Activated T-cell treated with anti-CD3 and anti-CD28 coated beads, Interleukin-2, amount 50 U/mL, for 4 hours (primary cell): ENCODE measurements at regions not wholly inside any gene's neighbourhood (a gene's known extent, or its start where the extent isn't known, plus 50 kb on each side); places are given as distances from the start of the nearest gene placed in this dataset.
A peak's percentile ranks its signal among the peaks of the same experiment; 100 is the strongest.
"Not testable (repeated sequence)": the region's sequence is repeated elsewhere in the genome, so short reads cannot be mapped to it uniquely, and the experiment has no call there.

Experiments
- ATAC-seq, 2 donors: fragments of 200-7000 bp; cut with Tn5 transposase; one replicate each; pipeline ENCODE4 v1.10.0; 2021
- DNase-seq: peaks from one replicate; pipeline ENCODE4 v3.0.0-alpha.2; 2020
- H3K27me3 Mint-ChIP-seq: one replicate; pipeline ENCODE4 v1.8.0; 2021; ENCODE audit warnings: low read depth, mixed read lengths
- H3K36me3 Mint-ChIP-seq: one replicate; pipeline ENCODE4 v1.8.0; 2022; ENCODE audit warnings: mixed read lengths; ENCODE audit not compliant: insufficient read depth
- H3K4me1 Mint-ChIP-seq: one replicate; pipeline ENCODE4 v1.8.0; 2021; ENCODE audit warnings: low read depth, mixed read lengths
- H3K4me3 Mint-ChIP-seq: one replicate; pipeline ENCODE4 v1.8.0; 2021; ENCODE audit warnings: mild to moderate bottlenecking, moderate library complexity, mixed read lengths
- H3K9me3 Mint-ChIP-seq: one replicate; pipeline ENCODE4 v1.8.0; 2021; ENCODE audit warnings: mixed read lengths

GRCh38 chr21:28877318-28877884 lies 115.3 kb downstream of the LTN1 start:
- no peaks in the 10 kb centered on the region for H3K9me3 Mint-ChIP-seq
- ATAC-seq (no peak), DNase-seq (no peak)
- no peak overlapping the region for H3K4me3 Mint-ChIP-seq
- peaks cover 2% of the 10 kb centered on the region for H3K4me1 Mint-ChIP-seq
- no peaks in the 10 kb centered on the region for H3K27me3 Mint-ChIP-seq
- H3K36me3 Mint-ChIP-seq, result peaks cover 35% of the 10 kb centered on the region

- Mint-ChIP-seq H3K4me1 (peaks cover 2% of the 10 kb centered on the region), H3K36me3 (peaks cover 34% of the 10 kb centered on the region), H3K9me3 (no peaks in the 10 kb centered on the region), H3K27me3 (no peaks in the 10 kb centered on the region), H3K4me3 (no peak overlapping the region)
- no peak for DNase-seq
- no peak for ATAC-seq
These were observed 117.6 kb downstream of the LTN1 start for GRCh38 chr21:28875078-28875477.

DNA sequence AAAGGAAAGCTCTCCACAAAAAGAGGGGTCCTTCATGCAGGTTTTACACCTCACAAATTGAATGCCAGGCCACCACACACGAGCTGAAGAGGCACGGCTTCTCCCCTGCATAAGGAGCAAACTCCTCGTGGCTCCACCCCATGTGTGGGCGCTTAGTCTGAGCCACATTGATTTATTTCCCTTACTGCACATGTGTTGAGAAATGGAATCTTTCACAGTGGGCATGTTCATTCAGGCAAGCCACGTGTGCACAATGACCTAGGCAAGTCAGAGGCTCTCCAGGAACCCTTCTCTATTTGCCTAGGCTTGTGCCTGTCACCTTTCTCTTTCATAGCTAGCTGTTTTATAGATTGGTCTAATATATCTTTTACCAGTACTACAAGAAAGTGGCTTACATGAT lies 120.5 kb downstream of the LTN1 start:
- Mint-ChIP-seq H3K27me3 (no peaks in the 10 kb centered on the region), H3K36me3 (peaks cover 36% of the 10 kb centered on the region), H3K4me3 (no peak overlapping the region), H3K9me3 (no peaks in the 10 kb centered on the region), H3K4me1 (no peaks in the 10 kb centered on the region)
- DNase-seq (no peak), ATAC-seq (no peak)

GRCh38 chr21:28871388-28872010 lies 121.2 kb downstream of the LTN1 start:
- H3K27me3 Mint-ChIP-seq, result no peaks in the 10 kb centered on the region
- no peaks in the 10 kb centered on the region for H3K9me3 Mint-ChIP-seq
- DNase-seq (no peak), ATAC-seq (no peak)
- H3K36me3 Mint-ChIP-seq, result peaks cover 36% of the 10 kb centered on the region
- no peak overlapping the region for H3K4me3 Mint-ChIP-seq
- no peaks in the 10 kb centered on the region for H3K4me1 Mint-ChIP-seq

DNA sequence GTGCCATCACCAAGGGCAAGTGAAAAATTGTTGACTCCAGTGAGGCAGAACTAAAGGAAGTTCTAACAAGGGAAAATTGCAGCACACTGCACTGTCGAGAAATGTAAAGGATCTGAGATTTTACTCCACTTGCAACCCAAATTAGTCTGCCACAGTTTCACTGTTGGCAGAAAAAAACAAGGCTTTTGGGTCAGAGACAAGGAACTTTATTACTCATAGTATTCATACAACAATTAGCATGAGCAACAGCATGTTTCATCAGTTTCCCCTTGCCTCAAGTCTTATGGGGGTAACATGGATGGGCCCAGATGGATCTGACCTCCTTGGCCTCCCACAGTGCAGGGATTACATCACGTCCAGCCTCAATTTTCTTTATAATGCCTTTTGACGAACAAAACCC lies 125.3 kb downstream of the LTN1 start:
- DNase-seq (no peak), ATAC-seq (no peak)
- Mint-ChIP-seq H3K9me3 (no peaks in the 10 kb centered on the region), H3K4me1 (no peaks in the 10 kb centered on the region), H3K36me3 (peaks cover 33% of the 10 kb centered on the region), H3K4me3 (no peak overlapping the region), H3K27me3 (no peaks in the 10 kb centered on the region)

DNA sequence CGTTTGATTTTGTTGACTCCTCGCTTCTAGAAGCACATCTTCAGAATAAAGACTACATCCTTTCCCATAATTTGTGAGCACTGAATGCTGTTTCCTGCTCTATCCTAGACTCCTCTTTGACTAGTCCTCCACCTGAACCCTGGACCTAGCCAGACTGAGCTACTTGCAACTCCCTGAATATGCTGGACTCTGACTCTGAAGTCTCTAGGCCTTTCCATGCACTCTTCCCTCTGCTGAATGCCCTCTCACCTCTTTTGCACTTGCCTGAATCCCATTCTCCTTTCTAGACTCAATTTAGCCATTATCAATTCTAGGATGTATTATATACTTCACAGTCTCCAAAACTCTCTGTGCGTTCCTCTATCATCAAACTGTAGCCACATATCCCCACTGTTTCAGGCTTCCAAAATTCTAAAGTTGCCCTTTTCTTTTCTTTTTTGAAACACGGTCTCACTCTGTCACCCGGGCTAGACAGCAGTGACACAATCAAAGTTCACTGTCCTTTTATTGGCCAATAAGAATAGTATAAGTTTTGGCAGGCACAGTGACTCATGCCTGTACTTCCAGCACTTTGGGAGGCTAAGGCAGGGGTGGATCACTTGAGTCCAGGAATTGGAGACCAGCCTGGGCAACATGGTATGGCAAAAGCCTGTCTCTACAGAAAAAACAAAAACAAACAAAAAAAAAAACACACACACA lies 127.0 kb downstream of the LTN1 start:
- H3K4me3 Mint-ChIP-seq, result no peak overlapping the region
- H3K9me3 Mint-ChIP-seq, result no peaks in the 10 kb centered on the region
- no peaks in the 10 kb centered on the region for H3K27me3 Mint-ChIP-seq
- no peaks in the 10 kb centered on the region for H3K4me1 Mint-ChIP-seq
- H3K36me3 Mint-ChIP-seq, result peaks cover 28% of the 10 kb centered on the region
- ATAC-seq (no peak), DNase-seq (no peak)

- ATAC-seq (no peak), DNase-seq (no peak)
- Mint-ChIP-seq H3K4me1 (peaks cover 3% of the 10 kb centered on the region), H3K4me3 (no peak overlapping the region), H3K27me3 (no peaks in the 10 kb centered on the region), H3K9me3 (no peaks in the 10 kb centered on the region), H3K36me3 (peaks cover 14% of the 10 kb centered on the region)
These were observed 134.3 kb downstream of the LTN1 start for GRCh38 chr21:28858424-28858823.

DNA sequence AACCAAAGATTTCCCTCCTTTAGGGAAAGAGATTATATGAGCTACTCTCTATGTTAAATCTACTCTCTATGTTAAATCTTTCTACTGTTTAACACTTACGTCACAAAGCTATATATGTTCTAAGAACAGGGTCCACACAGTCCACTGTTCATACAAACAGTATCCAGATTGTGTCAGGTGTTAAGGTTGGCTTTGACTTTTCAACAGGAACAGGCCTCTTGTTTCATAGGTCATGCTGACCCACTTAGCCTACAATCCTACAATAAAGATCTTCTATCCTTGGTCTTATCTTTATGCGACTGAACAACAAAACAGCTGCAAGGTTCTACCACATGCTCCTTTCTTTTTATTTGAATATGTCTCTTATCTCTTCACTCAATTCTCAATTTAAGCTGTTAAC lies 134.9 kb downstream of the LTN1 start:
- no peak for ATAC-seq
- Mint-ChIP-seq H3K27me3 (no peaks in the 10 kb centered on the region), H3K4me1 (peaks cover 3% of the 10 kb centered on the region), H3K4me3 (no peak overlapping the region), H3K36me3 (peaks cover 14% of the 10 kb centered on the region), H3K9me3 (no peaks in the 10 kb centered on the region)
- DNase-seq, result no peak

DNA sequence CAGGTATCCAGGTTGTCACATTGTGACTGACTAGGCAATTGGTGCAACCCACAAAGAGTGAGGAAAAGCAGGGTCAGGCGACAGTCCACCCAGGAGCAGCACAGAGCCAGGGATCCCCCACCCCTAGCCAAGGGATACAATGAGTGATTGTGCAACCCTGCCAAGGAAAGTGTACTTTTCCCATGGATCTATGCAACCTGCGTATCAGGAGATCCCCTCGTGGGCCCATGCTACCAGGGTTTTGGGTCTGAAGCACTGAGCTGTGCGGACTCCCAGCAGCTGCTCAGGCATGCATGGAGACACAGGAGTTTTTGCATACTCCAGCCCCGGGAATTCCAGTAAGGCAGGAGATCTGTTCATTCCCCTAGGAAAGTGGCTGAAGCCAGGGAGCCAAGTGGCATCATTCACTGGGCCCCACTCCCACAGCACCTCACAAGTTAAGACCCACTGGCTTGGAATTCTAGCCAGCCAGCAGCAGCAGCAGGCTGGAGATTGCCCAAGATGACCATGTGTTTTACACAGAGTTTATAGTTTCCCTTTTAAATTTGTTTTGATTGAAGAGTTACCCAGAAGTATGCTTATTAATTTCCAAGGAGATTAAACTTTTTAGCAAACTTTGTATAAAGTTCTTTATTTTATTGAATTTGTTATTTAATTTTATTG lies 136.0 kb downstream of the LTN1 start:
- H3K27me3 Mint-ChIP-seq, result no peaks in the 10 kb centered on the region
- H3K4me3 Mint-ChIP-seq, result no peak overlapping the region
- H3K36me3 Mint-ChIP-seq, result peaks cover 10% of the 10 kb centered on the region
- ATAC-seq (no peak), DNase-seq (no peak)
- H3K9me3 Mint-ChIP-seq, result no peaks in the 10 kb centered on the region
- peaks cover 3% of the 10 kb centered on the region for H3K4me1 Mint-ChIP-seq

DNA sequence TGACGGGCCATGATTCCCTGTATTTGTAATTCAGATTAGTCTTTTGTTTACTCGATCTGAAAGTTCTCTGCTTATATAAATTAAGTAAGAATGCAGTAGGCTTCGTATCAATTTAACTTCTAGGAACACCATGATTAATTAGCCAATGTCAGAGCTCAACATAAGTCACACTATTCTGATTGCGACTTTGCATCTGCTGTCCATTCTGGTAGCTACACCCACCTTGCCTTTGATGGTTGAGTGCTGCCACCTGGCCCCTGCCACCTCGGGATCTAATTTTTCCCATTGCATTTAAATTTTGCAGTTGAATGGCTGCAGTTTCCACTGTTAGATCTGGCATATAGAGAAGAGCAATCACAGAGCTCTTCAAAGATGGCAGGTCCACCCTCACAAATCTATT lies 140.0 kb downstream of the LTN1 start:
- Mint-ChIP-seq H3K9me3 (no peaks in the 10 kb centered on the region), H3K4me1 (peaks cover 3% of the 10 kb centered on the region), H3K4me3 (no peak overlapping the region), H3K36me3 (peaks cover 12% of the 10 kb centered on the region), H3K27me3 (no peaks in the 10 kb centered on the region)
- no peak for ATAC-seq
- no peak for DNase-seq

DNA sequence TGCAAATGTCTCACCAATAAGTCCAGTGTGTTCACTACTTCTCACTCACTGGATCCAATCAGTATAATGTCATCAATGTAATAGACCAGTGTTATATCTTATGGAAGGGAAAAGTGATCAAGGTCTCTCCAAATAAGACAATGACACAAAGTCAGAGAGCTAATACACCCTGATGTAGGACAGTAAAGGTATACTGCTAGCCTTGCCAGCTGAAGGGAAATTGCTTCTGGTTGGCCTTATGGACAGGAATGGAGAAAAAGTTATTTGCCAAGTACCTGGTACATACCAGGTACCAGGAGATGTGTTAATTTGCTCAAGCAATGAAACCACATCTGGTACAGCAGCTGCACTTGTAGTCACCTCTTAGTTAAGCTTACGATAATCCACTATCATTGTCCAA lies 141.0 kb downstream of the LTN1 start:
- H3K4me1 Mint-ChIP-seq, result peaks cover 3% of the 10 kb centered on the region
- DNase-seq (no peak), ATAC-seq (no peak)
- no peak overlapping the region for H3K4me3 Mint-ChIP-seq
- H3K27me3 Mint-ChIP-seq, result no peaks in the 10 kb centered on the region
- H3K9me3 Mint-ChIP-seq, result no peaks in the 10 kb centered on the region
- peaks cover 12% of the 10 kb centered on the region for H3K36me3 Mint-ChIP-seq

- H3K9me3 Mint-ChIP-seq, ATAC-seq, H3K27me3 Mint-ChIP-seq, H3K36me3 Mint-ChIP-seq, H3K4me3 Mint-ChIP-seq, DNase-seq: not testable (repeated sequence)
- peaks cover 43% of the 10 kb centered on the region for H3K4me1 Mint-ChIP-seq
These were observed 153.4 kb downstream of the LTN1 start for GRCh38 chr21:28839237-28839636.

DNA sequence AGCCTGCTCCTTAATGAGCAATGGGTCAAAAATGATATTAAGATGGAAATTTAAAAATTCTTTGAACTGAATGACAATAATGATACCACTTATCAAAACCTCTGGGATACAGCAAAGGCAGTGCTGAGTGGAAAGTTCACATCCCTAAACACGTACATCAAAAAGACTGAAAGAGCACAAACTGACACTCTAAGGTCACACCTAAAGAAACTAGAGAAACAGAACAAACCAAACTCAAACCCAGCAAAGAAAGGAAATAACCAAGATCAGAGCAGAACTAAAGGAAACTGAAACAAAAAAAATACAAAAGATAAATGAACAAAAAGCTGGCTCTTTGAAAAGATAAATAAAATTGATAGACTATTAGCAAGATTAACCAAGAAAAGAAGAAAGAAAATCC lies 155.3 kb downstream of the LTN1 start:
- H3K9me3 Mint-ChIP-seq, ATAC-seq, H3K36me3 Mint-ChIP-seq, DNase-seq, H3K27me3 Mint-ChIP-seq: not testable (repeated sequence)
- H3K4me3 Mint-ChIP-seq, result peak overlapping the region; percentile 12
- H3K4me1 Mint-ChIP-seq, result peaks cover 61% of the 10 kb centered on the region

DNA sequence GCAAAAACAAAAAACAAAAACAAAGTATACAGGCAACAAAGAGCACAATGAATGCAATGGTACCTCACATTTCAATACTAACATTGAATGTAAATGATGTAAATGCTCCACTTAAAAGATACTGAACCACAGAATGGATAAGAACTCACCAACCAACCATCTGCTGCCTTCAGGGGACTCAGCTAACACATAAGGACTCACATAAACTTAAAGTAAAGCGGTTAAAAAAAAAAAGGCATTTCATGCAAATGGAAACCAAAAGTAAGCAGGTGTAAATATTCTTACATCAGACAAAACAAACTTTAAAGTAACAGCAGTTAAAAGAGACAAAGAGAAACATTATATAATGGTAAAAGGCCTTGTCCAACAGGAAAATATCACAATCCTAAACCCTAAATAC lies 156.1 kb downstream of the LTN1 start:
- not testable (repeated sequence) for H3K9me3 Mint-ChIP-seq, ATAC-seq, H3K27me3 Mint-ChIP-seq, H3K36me3 Mint-ChIP-seq, DNase-seq
- Mint-ChIP-seq H3K4me1 (peaks cover 67% of the 10 kb centered on the region), H3K4me3 (peak overlapping the region; percentile 77)
